Inferior parietal cortex (tissue), 1 donor: ENCODE measurements at regions not wholly inside any gene's neighbourhood (a gene's known extent, or its start where the extent isn't known, plus 50 kb on each side); places are given as distances from the start of the nearest gene placed in this dataset.
A peak's percentile ranks its signal among the peaks of the same experiment; 100 is the strongest.

ENCODE experiments used
- DNase-seq: peaks from one replicate; pipeline ENCODE4 v3.0.0-alpha.2; 2016; ENCODE audit errors: extremely low spot score

DNA sequence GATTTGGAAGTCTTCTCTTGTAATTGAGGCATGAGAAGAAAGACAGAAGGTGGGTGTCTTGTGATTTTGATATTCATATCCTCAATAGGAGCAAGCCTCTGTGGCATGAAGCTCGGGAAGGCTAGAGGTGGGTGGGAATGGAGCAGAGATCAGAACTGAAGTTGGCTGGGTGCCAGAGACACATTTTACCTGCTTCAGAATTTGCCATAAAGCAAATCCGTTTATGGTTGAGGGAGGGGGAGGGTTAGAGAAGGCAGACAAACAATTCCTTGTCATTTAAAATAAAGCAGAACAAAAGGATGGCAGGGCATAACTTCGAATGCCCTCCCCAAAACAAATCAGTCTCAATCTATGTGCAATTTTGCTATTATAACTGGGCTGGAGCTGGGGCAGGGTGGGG lies 305.9 kb downstream of the KLF5 start:
- DNase-seq: no peak

GRCh38 chr13:73358606-73359095 lies 299.8 kb downstream of the KLF5 start:
- DNase-seq: no peak

DNA sequence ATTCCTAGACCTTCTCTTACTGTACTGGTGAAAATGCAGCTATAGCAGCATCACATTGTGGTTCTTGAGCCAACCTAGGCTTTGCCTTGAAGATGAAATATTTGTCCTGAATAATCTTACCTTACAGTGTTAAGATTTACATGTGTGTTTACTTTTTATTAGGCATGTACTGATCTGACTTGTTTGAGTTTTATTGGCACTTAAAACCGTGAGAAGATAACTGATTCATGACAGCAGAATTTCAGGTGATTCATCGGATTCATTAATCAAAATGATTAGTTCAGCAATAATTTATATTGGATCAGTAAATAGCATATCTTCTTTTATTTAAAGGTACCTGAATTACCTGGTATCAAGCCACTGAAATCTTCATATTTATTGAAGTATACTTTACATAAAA lies 296.3 kb downstream of the KLF5 start:
- DNase-seq: no peak

DNA sequence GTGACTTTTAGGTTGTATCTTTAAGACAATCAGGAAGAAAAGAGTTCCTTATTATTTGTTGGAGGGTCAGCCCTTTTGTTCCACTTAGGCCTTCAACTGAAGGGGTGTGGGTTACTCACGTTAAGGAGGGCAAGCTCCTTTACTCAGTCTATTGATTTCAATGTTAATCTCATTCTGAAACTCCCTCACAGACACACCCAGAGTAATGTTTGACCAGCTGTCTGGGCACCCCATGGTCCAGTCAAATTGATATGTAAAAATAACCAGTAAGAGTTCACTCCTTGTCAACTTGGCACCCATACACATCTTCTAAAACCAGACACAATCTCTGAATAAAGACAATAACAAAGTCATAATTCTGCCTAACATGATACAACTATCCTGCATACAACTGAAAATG lies 292.9 kb downstream of the KLF5 start:
- DNase-seq: no peak

GRCh38 chr13:73341748-73342147 lies 282.9 kb downstream of the KLF5 start:
- DNase-seq: no peak

- no peak for DNase-seq
These were observed 281.3 kb downstream of the KLF5 start for GRCh38 chr13:73340069-73340468.

GRCh38 chr13:73339086-73339485 lies 280.3 kb downstream of the KLF5 start:
- DNase-seq: no peak

DNA sequence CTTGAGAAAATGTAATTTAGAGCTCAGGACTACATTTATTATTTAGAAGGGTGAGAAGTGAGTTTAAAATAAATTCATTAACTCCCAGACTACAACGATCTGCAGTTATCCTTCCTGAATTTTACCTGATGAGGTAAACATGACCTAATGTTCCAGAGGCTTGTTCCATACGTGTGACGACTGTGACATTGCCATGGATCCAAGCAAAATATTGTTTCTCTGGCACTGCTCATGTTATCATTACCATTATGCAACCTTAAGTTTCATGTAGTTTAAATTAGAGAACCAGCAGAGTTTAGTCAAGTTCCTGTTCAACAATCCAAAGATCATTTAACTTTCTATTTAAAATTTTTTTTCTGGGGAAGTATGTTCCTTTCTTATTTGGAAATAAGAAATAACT lies 279.6 kb downstream of the KLF5 start:
- DNase-seq: no peak

- DNase-seq: no peak
These were observed 278.7 kb downstream of the KLF5 start for GRCh38 chr13:73337532-73337931.

DNA sequence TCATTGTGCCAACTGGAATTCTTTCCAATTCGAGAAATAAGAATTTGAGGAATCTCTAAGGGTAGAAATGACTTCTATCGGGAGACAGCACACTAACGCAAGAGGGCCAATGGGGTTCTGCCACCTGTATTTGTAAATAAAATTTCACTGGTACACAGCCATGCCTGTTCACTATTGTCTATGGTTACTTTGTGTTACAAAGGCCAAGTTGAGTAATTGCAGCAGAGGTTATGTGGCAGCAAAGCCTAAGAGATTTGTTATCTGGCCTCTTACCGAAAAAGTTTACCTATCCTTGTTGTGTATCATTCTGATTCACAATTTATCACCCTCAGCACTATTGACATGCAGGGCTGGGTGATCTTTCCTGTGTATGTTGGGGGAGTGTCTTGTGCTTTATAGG lies 278.0 kb downstream of the KLF5 start:
- DNase-seq: no peak

DNA sequence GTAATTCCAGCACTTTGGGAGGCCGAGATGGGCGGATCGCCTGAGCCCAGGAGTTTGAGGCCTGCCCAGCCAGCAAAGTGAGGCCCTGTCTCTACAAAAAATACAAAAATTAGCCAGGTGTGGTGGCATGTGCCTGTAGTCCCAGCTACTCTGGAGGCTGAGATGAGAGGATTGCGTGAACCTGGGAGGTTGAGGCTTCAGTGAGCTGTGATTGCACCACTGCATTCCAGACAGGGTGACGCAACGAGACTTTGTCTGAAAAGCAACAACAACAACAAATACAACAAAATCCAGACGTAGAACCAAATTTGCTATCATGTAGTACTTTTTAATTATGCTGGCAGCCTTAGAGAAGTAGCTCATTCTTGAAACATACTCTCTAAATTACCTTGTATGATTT lies 277.1 kb downstream of the KLF5 start:
- DNase-seq: no peak

DNA sequence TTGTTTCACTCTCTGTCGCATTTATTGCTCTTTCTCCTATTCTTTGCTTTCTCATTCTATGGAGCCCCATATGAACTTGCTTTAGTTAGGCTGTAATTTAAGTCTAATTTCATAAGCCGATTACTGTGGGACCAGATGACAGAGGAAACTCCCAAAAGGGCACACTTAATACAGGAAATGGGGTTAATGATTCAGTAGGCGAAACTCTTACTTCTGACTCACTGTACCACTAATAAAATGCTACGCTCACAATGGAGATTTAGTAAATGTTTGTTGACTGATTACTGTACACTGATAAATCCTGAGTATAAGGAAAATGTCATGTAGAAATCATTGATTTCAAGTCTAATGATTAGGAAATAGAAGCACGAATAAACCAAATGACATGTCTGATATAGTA lies 276.4 kb downstream of the KLF5 start:
- no peak for DNase-seq

GRCh38 chr13:73334445-73334844 lies 275.6 kb downstream of the KLF5 start:
- peak; percentile 11 for DNase-seq

DNA sequence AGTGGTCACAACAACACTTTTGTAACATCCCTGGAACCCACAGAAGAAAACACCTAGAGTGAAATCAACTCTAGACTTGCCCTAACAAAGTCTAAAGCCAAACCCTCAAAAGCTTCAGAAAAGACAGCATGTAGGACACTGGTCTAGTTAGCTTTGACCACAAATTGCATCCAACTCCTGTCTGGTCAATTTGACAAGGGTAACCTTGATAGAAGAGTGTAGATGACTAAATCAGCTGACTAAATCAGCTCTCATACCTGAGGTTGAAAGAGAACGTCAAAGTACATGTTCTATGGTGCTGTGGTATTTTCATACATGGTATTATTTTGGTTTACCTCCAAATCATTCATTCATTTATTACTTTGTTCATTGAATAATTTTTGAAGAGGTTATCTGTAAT lies 272.8 kb downstream of the KLF5 start:
- DNase-seq: no peak

- no peak for DNase-seq
These were observed 270.6 kb downstream of the KLF5 start for GRCh38 chr13:73329355-73329754.

- no peak for DNase-seq
These were observed 268.8 kb downstream of the KLF5 start for GRCh38 chr13:73327579-73327978.

GRCh38 chr13:73325723-73326558 lies 267.1 kb downstream of the KLF5 start:
- no peak for DNase-seq

GRCh38 chr13:73324842-73325722 lies 266.3 kb downstream of the KLF5 start:
- no peak for DNase-seq

GRCh38 chr13:73323615-73324014 lies 264.8 kb downstream of the KLF5 start:
- no peak for DNase-seq

GRCh38 chr13:73321043-73321442 lies 262.2 kb downstream of the KLF5 start:
- no peak for DNase-seq

DNA sequence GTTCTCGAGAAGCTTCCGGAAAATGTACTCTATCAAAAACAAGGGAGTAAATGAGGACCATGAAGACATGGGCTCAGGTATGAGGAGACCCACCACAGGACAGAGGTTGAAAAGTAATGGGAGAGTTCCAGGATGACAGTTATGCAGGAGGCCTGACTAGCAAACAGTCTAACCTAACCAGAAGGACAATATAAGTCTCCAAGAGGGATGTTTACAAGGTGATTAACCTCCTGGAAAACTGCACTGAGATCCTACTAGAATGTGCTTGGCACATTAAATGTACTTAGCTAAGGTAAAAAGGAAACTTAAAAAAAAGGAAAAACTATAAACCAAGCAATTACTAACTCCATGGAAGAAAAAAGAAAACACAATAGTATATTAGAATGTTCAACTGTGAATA lies 258.3 kb downstream of the KLF5 start:
- no peak for DNase-seq

DNA sequence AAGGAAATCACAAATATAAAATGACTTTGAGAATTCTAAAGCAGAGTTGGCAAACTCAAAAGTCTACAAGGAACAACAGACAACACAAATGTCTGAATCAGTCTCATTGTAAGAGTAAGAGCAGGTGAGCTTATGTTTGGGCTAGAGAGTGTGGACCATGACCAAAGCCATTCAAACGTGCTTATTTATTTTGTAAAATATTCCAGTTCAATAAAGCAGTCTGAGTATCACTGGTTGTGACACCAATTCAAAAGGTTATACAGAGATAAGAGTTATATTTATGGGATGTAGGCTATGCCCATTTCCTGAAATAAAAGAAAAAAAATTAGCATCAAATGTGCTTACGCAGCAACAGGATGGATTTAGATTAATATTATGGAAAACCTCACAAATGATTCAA lies 251.6 kb downstream of the KLF5 start:
- DNase-seq: no peak

DNA sequence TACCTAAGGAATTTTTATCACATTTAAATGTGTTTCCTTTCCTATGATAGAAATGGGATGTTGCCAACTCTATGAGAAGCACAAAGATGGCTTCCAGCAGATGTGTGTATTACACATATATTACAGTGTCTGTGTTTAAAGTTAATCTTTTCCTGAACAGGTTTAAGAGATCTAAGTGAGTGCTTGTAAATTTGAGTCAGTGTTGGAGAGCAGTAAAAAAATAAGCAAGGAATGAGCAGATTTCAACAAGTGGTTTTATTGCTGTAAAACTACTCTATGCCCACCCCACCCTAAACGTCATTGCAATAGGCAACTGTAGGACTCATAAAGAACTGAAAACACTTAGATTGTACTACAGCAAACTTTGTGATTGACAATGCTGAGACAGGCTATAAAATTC lies 248.7 kb downstream of the KLF5 start:
- no peak for DNase-seq
